Uterus (tissue), 2 donors: ENCODE measurements at regions not wholly inside any gene's neighbourhood (a gene's known extent, or its start where the extent isn't known, plus 50 kb on each side); places are given as distances from the start of the nearest gene placed in this dataset.

Experiments
- CTCF ChIP-seq, 4 experiments: fragments of 200-600 bp in 2 of 4; fragments of 450-650 bp in 2 of 4; sonication (generic) in 2 of 4; IDR thresholded peaks; one replicate each; pipeline ENCODE4 v1.5.1; 2016 to 2019; ENCODE audit warnings: antibody characterized with exemption in 4 of 4, mild to moderate bottlenecking in 2 of 4, moderate library complexity in 1 of 4
- POLR2A ChIP-seq, 2 donors: fragments of 450-650 bp; IDR thresholded peaks; one replicate each; pipeline ENCODE4 v1.6.1; 2016; ENCODE audit warnings: antibody characterized with exemption in 2 of 2, mild to moderate bottlenecking in 1 of 2, moderate library complexity in 1 of 2

GRCh38 chr21:20030390-20030789 lies 967.8 kb upstream of the NCAM2 start:
- TF ChIP-seq CTCF (IDR thresholded peaks at IDR 0.05) = no peak
- no peak for TF ChIP-seq POLR2A (IDR thresholded peaks at IDR 0.05)
